ENCODE measurements at regions not wholly inside any gene's neighbourhood (a gene's known extent, or its start where the extent isn't known, plus 50 kb on each side); places are given as distances from the start of the nearest gene placed in this dataset.

DNA sequence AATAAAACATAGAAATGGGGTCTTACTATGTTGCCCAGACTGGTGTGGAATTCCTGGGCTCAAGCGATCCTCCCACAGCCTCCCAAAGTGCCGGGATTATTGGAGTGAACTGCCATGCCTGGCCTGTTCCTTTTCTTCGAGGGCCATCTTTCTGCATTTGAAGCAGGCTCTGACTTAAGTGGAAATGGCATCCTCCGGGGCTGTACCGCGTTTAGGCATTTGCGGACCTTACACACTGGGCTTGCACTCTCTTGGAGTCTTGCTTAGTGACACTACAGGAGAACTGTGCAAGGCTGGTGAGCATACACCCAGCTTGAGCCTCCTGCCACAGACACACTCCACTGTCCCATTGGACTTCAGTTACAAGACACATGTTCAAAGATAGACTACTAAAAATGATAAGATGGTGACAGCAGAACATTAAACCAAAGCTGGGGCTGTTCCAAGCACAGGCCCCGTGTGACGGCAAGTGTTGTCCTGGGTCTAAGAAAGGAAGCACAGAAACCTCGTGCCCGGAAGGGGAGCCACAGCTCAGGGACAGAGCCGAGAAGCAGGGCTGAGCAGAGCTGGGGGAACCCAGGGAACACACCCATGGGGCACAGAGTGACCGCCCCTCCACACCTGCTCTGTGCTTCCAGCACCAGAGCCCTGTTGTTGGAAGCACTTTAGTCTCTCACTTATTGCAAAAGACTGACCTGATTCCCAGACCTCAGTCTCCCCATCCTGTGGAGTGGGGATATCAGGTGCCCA is 59.0 kb upstream of the SHANK2 start:
- TF ChIP-seq, protein P1, sequence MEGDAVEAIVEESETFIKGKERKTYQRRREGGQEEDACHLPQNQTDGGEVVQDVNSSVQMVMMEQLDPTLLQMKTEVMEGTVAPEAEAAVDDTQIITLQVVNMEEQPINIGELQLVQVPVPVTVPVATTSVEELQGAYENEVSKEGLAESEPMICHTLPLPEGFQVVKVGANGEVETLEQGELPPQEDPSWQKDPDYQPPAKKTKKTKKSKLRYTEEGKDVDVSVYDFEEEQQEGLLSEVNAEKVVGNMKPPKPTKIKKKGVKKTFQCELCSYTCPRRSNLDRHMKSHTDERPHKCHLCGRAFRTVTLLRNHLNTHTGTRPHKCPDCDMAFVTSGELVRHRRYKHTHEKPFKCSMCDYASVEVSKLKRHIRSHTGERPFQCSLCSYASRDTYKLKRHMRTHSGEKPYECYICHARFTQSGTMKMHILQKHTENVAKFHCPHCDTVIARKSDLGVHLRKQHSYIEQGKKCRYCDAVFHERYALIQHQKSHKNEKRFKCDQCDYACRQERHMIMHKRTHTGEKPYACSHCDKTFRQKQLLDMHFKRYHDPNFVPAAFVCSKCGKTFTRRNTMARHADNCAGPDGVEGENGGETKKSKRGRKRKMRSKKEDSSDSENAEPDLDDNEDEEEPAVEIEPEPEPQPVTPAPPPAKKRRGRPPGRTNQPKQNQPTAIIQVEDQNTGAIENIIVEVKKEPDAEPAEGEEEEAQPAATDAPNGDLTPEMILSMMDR (IDR thresholded peaks at IDR 0.05; ENCODE audit: low read depth, low read length), result no peak
- no peak for TF ChIP-seq POLR2A (IDR thresholded peaks at IDR 0.05; ENCODE audit: extremely low read depth, insufficient read length)
- no peak for TF ChIP-seq MYC (IDR thresholded peaks at IDR 0.05; ENCODE audit: low read depth, low read length)

Measured in NB4 (cell line).